Coronary artery (tissue), 2 donors: ENCODE measurements at regions not wholly inside any gene's neighbourhood (a gene's known extent, or its start where the extent isn't known, plus 50 kb on each side); places are given as distances from the start of the nearest gene placed in this dataset.
"Not testable (repeated sequence)": the region's sequence is repeated elsewhere in the genome, so short reads cannot be mapped to it uniquely, and the experiment has no call there.

ENCODE experiments used
- DNase-seq: peaks from one replicate; pipeline ENCODE4 v3.0.0-alpha.2; 2017; ENCODE audit warnings: low spot score
- H3K27ac ChIP-seq, 2 donors: fragments of 200-600 bp; sonication (generic); one replicate each; pipeline ENCODE4 v1.5.1; 2016 to 2019
- H3K4me3 ChIP-seq: fragments of 200-600 bp; sonication (generic); 2 replicates; pipeline ENCODE4 v1.5.1; 2016; ENCODE audit warnings: mild to moderate bottlenecking, moderate library complexity
- CTCF ChIP-seq: fragments of 200-600 bp; sonication (generic); IDR thresholded peaks from one replicate; pipeline ENCODE4 v1.5.1; 2019; ENCODE audit warnings: antibody characterized with exemption

GRCh38 chr1:121458291-121459048 lies 273.7 kb downstream of the SRGAP2C start:
- TF ChIP-seq CTCF = no peak
- DNase-seq = no peak
- H3K4me3 ChIP-seq = no peak overlapping the region
- H3K27ac ChIP-seq = no peak overlapping the region

- Histone ChIP-seq H3K27ac (no peak overlapping the region), H3K4me3 (no peak overlapping the region)
- no peak for TF ChIP-seq CTCF
- DNase-seq = no peak
Measured at GRCh38 chr1:121459235-121459634, 274.5 kb downstream of the SRGAP2C start.

GRCh38 chr1:121469395-121469794 lies 284.6 kb downstream of the SRGAP2C start:
- H3K27ac ChIP-seq, H3K4me3 ChIP-seq, DNase-seq: not testable (repeated sequence)

DNA sequence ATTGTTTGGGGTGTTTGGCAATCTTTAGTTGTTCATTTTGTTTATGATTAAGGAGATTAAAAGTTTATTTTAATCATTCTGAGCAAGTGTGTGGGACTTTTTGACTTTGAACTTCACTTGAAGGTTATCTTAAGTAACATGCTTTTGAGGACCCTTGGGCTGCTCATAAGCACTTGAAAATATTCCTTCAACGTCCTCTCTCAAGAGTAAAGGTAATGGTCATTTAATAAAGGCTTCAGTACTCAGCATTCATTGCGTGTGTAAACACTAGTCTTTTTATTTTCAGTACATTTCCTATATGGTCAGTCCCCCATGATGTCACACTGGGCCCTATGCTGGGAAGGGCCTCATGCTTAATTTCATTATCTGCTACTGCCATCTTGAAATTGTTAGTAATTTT lies 285.6 kb downstream of the SRGAP2C start:
- DNase-seq, H3K4me3 ChIP-seq, H3K27ac ChIP-seq: not testable (repeated sequence)

DNA sequence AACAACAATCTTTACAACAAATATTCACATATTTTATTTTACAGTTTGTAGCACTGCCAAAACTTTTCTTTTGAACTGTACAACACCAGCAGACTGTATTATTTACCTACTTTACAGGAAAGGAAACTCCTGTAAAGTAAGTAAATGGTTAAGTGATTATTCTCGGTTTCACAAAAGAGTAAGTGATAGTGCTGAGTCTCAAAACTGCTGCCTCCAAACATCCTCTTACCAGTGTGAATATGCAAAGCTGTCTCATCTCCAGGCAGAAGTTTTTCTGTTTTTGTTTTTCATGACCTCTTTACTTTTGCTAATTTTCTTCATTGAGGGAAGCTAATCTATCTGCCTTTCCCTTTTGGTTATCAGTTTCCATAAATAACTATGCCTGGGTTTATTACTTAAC lies 286.7 kb downstream of the SRGAP2C start:
- no peak for TF ChIP-seq CTCF
- H3K4me3 ChIP-seq = no peak overlapping the region
- H3K27ac ChIP-seq = no peak overlapping the region
- no peak for DNase-seq

DNA sequence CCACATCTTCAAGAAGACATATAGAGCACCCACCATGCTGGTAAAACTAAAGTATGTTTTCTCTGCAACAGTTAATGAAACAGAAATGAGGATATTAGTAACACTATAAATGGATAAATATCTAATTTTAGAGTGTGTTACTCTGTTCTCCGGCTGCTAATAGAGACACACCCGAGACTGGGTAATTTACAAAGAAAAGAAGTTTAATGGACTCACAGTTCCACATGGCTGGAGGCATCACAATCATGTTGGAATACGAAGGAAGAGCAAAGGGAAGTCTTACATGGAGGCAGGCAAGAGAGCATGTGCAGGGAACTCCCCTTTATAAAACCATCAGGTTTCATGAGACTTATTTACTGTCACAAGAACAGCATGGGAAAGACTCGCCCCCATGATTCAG lies 287.2 kb downstream of the SRGAP2C start:
- no peak for DNase-seq
- TF ChIP-seq CTCF = no peak
- no peak overlapping the region for H3K4me3 ChIP-seq
- H3K27ac ChIP-seq = no peak overlapping the region

DNA sequence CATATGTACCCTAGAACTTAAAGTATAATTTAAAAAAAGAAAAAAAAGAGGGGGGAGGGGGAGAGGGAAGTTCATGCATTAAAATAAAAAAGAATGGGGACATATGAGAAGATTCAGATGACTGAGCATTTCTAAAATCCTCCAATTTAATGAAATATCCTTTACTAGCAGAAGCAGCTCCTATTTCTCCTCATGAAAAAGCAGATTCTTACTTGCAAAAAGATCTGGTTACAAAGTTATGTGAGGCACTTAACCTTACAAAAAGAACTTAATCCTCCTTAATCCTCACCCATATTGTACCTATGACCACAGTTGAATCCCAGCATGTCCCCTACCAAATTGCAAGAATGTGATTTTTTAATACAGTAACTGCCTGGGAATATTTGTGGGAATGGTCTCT lies 298.5 kb downstream of the SRGAP2C start:
- DNase-seq = no peak
- H3K27ac ChIP-seq = no peak overlapping the region
- H3K4me3 ChIP-seq = no peak overlapping the region
- TF ChIP-seq CTCF = no peak

GRCh38 chr1:121483961-121484424 lies 299.2 kb downstream of the SRGAP2C start:
- no peak for DNase-seq
- TF ChIP-seq CTCF = no peak
- Histone ChIP-seq H3K27ac (no peak overlapping the region), H3K4me3 (no peak overlapping the region)

GRCh38 chr1:121494796-121495195 lies 310.0 kb downstream of the SRGAP2C start:
- H3K4me3 ChIP-seq, H3K27ac ChIP-seq, DNase-seq: not testable (repeated sequence)

DNA sequence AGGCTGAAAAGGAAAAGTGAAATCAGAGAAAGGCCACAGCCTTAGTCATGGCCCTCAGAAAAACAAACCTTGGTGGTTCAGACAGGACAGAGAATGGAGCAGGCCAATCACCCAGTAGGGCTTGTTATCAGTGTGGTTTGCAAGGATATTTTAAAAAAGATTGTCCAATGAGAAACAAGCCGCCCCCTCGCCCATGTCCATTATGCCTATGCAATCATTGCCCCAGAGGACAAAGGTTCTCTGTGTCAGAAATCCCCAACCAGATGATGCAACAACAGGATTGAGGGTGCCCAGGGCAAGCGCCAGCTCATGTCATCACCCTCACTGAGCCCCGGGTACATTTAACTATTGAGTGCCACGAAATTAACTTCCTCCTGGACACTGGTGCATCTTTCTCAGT lies 326.7 kb downstream of the SRGAP2C start:
- not testable (repeated sequence) for H3K4me3 ChIP-seq, DNase-seq, H3K27ac ChIP-seq

- not testable (repeated sequence) for H3K4me3 ChIP-seq, H3K27ac ChIP-seq, DNase-seq
Measured at GRCh38 chr1:121511876-121512275, 327.1 kb downstream of the SRGAP2C start.
